GM11168 (cell line): ENCODE measurements at regions not wholly inside any gene's neighbourhood (a gene's known extent, or its start where the extent isn't known, plus 50 kb on each side); places are given as distances from the start of the nearest gene placed in this dataset.

Source experiments
- in situ Hi-C: fragments of 300-500 bp; cut with MboI; formaldehyde crosslinking; loops from one replicate; pipeline ENCODE4 v1.12.0; 2022; ENCODE audit warnings: low sequenced_read_pairs; ENCODE audit not compliant: unreplicated experiment

DNA sequence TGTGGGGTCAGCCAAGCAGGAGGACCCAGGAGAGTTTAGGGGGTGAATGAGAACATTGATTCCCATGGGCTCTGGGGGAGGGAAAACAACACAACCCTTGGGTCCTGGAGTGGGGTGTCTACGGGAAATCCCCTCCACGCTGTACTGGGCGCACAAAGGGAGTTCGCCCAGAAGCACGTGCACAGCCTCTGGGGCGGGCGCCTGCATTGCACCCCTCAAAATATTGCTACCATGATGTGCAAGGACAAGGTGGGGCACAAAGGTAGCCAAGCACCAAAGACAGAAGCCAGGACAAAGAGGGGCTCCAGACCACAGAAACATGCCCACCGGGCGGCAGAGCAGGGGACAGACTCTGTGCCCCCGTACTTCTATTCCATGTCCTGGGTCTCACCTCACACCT, 74.9 kb upstream of the EIF5 start:
- in situ Hi-C loops = no loop called here

DNA sequence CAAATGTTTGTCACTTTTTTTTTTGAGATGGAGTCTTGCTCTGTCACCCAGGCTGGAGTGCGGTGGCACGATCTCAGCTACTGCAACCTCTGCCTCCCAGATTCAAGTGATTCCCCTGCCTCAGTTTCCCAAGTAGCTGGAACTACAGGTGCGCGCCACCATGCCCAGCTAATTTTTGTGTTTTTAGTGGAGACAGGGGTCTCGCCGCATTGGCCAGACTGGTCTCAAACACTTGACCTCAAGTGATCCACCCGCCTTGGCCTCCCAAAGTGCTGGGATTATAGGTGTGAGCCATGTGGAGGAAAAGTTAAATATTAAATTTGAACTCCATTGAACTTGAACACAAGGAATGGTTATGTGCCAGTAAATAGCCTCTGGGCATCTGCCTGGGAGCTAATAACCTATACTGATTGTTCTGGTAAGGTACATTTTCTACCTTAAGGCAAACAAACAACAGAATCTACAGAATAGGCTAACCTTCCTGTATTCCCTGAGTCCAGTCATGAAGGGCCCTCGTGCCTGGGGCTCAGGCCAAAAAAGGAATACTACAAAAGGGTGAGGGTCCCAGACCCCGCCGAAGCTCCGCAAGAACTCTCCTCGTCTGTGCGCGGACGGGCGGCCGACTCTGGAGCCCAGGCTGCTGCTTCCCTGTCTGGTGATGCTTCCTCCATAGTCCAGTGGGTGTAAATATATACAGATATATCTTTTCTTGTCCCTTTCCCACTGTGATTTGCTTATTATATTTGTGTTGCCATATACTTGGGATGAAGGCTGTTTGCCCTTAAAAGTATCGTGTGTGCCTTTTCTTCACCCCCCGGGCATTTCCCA, 74.0 kb upstream of the EIF5 start:
- in situ Hi-C loops = no loop called here

DNA sequence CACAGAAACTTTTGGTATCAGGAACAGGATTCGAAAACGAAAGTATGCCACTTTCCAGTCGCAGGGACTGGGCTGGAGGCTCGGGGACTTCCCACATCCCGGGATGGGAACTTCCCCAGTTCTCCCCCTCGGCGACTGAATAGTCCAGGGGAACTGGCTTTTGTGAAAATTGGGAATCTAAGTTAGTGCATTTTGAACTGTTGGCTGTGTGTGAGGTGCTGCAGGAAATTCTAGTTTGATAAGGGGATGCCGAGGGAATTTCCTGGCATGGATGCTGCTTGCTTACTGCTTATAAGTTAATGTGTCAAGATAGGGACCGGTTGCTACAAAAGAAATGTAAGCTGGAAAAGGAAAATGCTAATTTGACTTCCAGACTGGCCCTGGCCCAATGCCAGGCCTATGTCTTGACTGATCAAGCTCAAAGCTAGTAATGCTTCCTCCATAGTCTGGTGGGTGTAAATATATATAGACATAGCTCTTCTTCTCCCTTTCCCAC, 73.4 kb upstream of the EIF5 start:
- in situ Hi-C loops = no loop called here

DNA sequence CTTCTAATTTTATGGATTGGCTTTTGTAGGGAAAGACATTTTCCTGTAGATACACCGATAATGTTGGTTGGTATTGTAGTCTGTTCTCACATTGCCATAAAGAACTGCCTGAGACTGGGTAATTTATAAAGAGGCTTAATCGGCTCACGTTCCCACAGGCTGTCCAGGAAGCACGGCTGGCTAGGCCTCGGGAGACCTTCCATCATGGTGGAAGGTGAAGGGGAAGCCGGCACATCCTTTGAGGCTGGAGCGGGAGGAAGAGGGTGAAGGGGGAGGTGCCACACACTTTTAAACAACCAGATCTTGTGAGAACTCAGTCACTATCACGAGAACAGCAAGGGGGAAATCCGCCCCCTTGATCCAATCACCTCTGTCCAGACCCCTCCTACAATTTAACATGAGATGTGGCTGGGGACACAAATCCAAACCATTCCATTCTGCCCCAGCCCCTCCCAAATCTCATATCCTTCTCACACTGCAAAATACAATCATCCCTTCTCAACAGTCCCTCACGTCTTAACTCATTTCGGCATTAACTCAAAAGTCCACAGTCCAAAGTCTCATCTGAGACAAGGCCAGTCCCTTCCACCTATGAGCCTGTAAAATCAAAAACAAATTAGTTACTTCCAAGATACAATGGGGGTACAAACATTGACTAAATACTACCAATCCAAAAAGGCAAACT, 66.7 kb upstream of the EIF5 start:
- in situ Hi-C loops = no loop called here

DNA sequence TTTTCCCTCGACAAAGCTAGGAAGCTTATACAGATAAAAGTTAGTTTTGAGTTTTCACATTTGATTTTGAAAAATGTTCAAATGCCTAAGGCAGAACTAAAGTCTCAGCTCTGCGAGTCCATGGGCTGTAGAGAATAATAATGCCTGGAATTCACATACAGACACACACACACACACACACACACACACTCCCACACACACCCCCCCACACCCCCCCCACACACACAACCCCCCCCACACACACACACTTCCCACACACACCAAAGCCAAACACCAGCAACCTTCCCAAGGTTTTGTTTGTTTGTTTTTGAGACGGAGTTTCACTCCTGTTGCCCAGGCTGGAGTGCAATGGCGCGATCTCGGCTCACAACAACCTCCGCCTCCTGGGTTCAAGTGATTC, 62.8 kb upstream of the EIF5 start:
- in situ Hi-C loops = no loop called here

DNA sequence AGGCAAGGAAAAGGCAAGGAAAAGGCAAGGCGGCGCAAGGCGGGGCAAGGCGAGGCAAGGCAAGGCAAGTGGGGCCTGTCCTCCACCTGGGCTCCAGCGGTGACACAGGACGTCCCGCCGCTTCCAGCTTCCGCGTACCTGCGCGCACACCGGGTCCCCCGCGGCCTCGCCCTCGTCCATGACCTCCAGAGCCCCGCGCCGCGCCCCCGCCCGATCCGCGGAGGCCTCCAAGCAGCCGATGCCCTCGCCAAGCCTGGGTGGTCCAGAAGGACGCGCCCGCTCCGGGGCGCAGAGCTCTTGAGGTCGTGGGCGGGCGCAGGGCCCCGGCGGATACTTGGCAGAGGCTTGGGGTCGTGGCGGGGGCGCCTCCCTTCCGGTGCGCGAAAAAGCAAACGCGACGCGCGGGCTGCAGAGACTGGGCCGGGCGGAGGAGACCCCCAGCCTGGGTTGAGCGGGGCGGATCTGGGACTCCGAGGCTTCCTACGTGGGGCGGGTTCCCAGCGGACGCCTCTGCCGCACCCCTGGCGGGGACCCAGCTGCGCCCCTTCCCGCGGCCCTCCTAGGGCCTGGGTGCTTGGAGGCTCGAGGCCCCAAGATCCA, 60.8 kb upstream of the EIF5 start:
- in situ Hi-C loops = no loop called here

DNA sequence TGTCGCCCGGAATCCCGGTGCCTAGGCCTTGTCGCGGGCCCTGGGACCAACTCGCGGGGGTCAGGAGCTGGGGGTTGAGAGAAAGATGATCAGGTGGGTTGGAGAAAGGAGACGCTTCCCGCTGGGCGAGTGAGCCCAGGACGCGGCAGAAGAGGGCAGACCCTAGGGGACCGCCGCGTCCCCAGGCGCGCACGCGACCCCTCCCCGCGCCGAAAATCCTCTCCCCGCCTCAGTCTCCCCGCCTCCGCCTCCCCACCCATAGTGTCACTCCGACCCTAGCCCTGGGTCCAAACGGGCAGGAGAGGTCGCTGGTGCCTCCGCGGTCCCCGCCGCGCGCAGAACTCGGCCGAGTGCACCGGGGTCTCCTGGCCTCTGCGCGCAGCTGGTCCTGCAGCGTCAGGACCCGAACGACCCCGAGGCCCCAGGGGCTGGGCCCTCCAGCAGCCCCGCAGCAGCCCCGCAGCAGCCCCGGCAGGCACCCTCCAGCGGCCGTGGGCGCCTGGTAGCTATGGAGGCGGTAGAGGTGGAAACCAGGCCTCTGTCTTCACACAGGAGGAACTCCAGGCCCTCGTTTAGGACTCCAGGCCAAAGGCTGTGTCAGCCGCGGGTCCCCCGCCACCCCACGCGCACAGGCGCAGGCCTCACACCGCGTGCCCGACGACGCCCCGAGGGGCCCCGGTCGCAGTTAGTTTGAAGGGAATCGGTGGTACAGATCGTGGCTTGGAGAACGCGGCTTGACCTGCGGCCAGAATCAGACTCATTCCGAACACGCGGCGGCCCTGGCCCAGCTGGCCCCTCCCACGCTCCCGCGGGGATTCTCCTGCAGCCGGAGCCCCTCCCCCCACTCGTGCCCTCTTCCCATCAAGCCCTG, 60.1 kb upstream of the EIF5 start:
- in situ Hi-C loops = no loop called here

DNA sequence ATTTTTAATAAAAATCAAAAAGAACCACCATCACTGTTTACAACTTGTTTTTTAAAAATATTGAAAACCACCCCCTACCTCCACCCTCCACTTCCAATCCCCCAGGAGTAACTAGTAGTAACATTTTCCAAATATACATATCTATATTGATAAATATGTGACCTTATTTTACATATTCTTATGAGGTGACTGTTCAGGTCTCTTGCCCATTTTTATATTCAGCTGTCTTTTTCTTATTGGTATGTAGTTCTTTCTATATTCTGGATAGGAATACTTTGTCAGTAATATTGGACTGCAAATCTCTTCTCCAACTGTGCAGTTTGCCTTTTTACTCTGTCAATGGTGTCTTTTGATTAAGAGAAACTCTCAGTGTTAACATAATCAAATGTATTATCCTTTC, 59.0 kb upstream of the EIF5 start:
- in situ Hi-C loops = no loop called here

DNA sequence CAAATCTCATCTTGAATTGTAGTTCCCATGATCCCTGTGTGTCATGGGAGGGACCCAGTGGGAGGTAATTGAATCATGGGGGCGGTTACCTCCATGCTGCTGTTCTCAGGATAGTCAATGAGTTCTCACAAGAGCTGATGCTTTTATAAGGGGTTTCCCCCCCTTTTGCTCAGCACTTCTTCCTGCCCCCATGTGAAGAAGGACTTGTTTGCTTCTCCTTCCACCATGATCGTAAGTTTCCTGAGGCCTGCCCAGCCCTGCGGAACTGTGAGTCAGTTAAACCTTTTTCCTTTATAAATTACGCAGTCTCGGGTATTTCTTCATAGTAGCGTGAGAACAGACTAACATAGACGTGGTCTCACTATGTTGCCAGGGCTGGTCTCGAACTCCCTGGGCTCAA, 56.1 kb upstream of the EIF5 start:
- in situ Hi-C loops = no loop called here

DNA sequence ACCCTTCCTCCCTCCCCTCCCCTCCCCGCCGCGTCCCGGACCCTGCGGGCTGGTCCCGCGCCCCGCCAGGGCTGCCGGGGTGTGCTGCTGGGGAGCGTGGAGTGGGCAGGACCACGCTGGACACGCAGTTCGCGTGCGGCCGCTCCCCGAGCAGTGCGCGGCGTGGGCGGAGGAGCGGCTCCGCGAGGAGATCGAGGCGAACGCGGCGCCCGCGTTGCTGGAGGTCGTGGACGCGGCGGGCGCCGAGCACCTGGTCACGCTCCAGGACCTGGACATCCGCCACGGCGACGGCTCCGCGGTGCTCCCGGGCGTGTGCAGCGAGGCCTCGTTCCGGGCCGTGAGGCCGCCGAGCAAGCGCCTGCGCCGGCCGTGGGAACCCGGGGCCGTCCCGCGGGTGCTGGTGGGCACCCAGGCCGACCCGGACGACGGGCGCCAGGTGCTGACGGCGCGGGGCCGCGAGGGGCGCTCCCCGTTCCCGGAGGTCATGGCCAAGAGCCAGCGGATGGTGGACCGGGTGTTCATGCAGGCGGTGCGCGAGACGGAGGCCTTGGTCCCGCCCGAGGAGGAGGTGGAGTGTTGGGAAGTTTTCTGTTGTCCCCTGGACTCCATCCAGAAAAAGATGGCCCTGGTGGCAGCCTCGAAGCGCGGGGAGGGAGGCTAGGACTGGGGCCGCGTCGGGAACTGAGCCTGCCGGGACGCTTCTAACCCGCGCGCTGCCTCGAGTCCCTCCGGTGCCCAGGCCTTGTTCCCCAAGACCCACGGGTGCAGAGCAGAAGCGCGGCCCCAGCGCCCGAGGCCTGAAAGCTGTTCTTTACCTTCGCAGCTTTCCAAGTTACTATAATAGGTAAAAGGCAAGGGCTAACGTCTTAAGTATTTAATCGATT, 54.7 kb upstream of the EIF5 start:
- in situ Hi-C loops = loop anchor here (10.0 kb wide), 1 partner anchor 175 kb away; no protein-coding TSS in a partner anchor

DNA sequence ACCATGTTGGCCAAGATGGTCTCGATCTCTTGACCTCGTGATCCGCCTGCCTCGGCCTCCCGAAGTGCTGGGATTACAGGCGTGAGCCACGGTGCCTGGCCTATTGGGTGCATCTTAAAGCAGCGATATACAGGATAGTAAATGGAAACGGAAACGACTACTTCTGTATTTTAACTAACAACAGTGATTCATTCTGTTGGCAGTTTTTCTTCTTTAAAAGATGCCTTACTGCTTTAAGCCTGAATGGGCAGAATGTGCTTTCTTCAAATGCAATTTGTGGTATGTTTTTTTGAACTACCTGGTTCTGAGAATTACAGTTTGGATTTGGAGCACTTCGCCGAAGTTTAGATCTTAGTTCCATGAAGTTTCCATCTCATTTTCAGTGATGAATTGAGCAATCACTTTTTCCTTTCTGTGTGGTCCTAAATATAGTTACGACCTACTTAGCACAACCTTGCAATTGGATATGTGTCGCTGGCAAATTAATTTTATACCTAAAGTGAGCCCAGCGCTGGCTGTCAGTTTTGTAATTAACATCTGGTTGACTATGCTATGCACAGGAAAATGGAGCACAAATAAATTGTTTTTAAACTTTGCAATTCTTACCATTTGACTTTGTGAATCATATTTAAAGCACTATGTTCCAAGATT, 53.6 kb upstream of the EIF5 start:
- in situ Hi-C loops = loop anchor here (10.0 kb wide), 1 partner anchor 176 kb away; no protein-coding TSS in a partner anchor

DNA sequence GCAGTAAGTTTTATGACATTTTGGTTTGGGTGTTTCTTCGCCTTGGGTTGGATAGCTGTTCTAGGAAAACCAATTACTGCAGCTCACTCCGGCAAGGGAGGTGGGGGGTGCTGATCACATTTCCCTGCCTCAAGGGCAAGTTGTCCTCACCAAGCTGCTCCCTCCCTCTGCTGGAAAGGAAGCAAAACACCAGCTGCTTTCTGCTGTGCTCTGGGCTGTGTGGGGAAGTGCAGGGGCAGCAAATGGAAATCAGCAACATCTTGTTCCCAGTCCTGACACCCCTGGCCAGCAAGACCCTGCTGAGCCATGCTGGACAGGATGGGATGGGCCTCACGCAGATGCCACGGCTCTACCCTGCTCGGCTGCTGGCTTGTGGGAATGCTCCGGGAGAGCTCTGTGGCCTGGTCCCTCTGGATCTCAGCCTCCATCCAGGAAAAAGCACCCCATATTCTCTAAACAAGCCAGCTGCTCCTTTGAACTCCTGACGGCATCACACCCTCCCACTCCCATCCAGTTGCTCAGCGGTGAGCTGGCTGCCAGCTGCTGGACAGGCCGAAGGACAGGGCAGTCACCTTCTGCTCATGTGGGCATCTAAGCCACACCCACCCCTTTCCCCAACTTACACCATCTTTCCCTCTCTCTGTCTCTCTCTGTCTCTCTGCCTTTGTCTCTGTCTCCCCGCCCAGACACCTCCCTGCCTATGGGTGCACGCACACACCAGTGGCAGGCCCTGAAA, 52.4 kb upstream of the EIF5 start:
- in situ Hi-C loops = loop anchor here (10.0 kb wide), 1 partner anchor 177 kb away; no protein-coding TSS in a partner anchor

DNA sequence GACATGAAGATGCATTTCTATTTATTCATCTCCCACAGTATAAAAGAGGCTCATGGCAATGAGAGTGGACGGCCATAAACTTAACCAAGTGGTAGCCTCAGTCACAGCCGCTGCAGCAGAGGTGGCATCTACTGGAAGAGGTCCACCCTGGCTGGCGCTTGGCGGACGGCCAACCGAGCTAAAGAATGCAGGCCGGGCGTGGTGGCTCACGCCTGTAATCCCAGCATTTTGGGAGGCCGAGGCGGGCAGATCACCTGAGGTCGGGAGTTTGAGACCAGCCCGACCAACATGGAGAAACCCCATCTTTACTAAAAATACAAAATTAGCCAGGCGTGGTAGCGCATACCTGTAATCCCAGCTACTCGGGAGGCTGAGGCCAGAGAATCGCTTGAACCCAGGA, 51.7 kb upstream of the EIF5 start:
- in situ Hi-C loops = loop anchor here (10.0 kb wide), 1 partner anchor 178 kb away; no protein-coding TSS in a partner anchor

DNA sequence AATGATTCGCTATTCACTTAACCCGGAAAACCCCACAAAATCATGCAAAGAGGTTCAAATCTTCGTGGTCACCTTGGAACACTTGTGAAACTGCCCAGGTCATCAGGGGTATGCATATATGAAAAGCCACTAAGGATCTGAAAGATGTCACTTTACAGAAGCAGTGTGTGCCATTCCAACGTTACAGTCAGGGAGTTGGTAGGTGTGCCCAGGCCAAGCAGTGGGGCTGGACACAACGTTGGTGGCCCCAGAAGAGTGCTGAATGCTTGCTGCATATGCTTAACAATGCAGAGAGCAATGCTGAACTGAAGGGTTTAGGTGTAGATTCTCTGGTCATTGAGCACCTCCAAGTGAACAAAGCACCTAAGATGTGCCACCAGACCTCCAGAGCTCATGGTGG, 51.1 kb upstream of the EIF5 start:
- in situ Hi-C loops = loop anchor here (10.0 kb wide), 1 partner anchor 178 kb away; no protein-coding TSS in a partner anchor

DNA sequence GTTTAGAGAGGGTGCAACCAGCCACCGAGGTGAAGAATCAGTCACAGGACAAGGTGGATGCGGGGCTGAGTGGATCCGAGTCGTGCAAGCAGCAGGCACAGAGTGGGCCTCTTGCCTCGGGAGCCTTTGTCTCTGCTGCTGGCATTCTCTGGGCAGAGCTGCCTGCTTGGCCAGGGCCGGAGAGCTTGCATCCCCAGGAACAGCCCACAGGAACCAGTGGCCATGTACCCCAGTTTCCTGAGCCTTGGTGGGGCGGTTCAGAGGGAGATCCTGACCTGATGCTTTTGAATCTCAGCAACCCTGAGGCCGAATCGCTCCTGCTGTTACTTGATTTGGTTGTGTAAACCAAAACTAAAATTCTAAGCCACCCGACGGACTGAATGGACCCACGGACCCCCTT, 50.1 kb upstream of the EIF5 start:
- in situ Hi-C loops = loop anchor here (10.0 kb wide), 1 partner anchor 179 kb away; no protein-coding TSS in a partner anchor
